ENCODE measurements at regions not wholly inside any gene's neighbourhood (a gene's known extent, or its start where the extent isn't known, plus 50 kb on each side); places are given as distances from the start of the nearest gene placed in this dataset.

DNA sequence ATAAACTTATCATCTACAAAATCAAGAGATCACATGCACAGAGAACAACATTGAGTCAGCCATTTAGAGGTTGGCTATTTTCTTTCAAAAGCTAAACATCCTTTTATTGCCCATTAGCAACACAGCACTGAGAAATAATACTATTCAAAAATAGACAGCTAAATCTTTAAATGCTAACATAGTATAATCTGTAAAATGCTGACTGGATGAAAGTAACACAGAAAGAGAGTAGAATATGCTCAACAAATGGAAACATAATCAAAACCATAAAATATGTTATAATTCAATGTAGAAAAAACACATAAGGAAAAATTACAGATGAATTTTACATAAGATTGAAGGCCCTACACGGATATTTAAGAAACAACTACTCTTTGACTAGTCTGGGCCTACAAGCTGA is 56.5 kb upstream of the COL3A1 start:
- no peak for DNase-seq (ENCODE audit: low read depth, low spot score)

GRCh38 chr2:188919824-188920223 is 54.3 kb upstream of the COL3A1 start:
- no peak for DNase-seq (ENCODE audit: low read depth, low spot score)

DNA sequence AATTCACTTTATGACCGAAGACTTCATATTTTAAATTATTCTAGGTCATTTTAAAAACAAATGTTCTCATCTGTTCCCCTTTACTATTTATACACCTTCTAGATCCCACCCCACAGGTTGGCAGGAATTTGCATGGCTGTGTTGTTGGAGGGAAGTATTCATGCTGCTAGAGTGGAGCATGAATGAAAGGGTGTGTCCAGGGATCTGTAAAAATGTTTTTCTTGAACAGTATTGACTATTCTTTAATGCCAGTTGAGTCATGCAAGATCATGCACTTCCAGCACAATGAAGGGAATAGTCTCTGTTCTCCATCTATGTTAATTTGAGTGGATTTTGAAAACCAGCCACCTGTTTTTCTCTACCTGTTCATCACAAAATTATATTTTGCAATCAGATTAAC is 52.0 kb upstream of the COL3A1 start:
- DNase-seq (ENCODE audit: low read depth, low spot score), result no peak
